ENCODE measurements at regions not wholly inside any gene's neighbourhood (a gene's known extent, or its start where the extent isn't known, plus 50 kb on each side); places are given as distances from the start of the nearest gene placed in this dataset.

DNA sequence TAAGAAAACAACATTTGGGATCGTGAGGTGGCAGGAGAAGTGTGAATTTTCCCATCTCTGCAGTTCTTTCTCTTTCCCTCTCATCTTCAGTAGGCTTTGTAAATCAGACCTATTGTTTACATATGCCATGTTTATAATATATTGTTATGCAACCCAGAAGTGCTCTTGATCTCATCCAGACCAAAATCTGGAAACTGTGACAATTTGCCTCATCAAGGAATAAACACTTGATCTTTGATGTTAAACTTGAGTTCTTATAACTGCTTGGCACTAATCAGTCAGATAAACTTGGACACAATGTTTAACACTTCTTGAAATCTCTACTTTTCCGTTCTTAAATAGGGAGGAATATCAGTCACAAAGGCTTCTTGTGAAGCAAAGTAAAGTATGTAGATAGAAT, 384.7 kb downstream of the DMRT2 start:
- DNase-seq = no peak

- no peak for DNase-seq
Measured at GRCh38 chr9:1440256-1440655, 390.1 kb downstream of the DMRT2 start.

- no peak for DNase-seq
Measured at GRCh38 chr9:1442105-1442504, 391.9 kb downstream of the DMRT2 start.

- no peak for DNase-seq
Measured at GRCh38 chr9:1443450-1443849, 393.3 kb downstream of the DMRT2 start.

GRCh38 chr9:1446671-1447070, 396.5 kb downstream of the DMRT2 start:
- DNase-seq = no peak

DNA sequence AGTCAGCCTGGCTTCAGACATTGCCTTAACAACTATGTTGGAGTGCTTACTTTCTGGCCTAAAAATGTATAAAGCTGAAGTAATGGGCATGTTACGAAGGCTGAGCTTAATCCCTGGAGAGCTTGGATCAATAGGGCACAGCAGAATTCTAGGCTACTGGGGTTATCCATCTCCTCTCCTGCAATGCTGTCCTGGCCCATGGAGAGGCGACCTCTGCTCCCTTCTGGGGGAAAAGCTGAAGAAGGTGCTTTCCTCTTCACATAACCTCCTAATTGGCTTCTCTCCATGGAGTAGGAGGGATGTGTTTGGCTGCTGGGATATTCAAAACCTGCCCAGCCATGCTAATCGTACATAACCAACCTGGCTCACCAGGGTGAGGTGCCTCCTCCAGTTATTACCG, 403.5 kb downstream of the DMRT2 start:
- no peak for DNase-seq

- DNase-seq = no peak
Measured at GRCh38 chr9:1454211-1454610, 404.1 kb downstream of the DMRT2 start.

- no peak for DNase-seq
Measured at GRCh38 chr9:1454616-1455347, 404.6 kb downstream of the DMRT2 start.

DNA sequence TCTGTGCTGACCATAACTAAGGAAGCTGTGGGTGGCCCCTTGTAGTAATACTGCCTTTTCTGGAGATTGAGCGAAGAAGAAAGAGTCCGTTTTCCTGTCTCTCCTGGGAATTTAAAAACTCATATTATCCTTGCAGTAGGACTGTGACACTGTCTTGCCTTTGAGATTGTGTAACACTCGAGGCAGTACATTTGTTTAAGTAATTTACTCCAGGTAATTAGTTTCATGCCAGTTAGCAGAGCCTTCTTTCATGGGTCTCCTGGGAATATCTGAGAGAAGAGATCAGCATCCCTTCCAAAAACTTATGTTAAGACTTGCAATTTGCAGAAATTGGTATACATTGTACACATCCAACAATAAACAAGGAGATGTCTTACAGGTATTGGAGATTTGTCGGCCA, 405.6 kb downstream of the DMRT2 start:
- DNase-seq = no peak

GRCh38 chr9:1456301-1457024, 406.3 kb downstream of the DMRT2 start:
- no peak for DNase-seq

- no peak for DNase-seq
Measured at GRCh38 chr9:1457460-1457859, 407.3 kb downstream of the DMRT2 start.

DNA sequence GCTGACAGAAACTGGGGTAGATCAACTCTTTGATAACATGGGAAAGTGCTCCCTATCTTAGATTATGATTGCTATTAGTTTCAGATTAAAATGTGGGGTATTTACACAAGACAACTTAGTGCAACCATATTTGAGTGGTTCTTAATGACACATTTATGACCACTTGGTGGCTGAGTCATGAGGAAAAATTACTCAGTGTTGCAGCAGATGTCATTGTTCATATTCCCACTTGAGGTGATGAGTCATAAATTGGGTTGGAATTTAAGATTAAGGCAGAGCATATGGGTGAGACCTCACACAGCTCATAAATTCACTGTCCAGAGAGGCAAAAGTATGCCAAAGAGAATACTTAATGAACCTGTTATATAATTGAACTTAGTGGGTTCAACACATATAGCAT, 408.3 kb downstream of the DMRT2 start:
- no peak for DNase-seq

- DNase-seq = peak; percentile 18
Measured at GRCh38 chr9:1460143-1460769, 410.1 kb downstream of the DMRT2 start.

DNA sequence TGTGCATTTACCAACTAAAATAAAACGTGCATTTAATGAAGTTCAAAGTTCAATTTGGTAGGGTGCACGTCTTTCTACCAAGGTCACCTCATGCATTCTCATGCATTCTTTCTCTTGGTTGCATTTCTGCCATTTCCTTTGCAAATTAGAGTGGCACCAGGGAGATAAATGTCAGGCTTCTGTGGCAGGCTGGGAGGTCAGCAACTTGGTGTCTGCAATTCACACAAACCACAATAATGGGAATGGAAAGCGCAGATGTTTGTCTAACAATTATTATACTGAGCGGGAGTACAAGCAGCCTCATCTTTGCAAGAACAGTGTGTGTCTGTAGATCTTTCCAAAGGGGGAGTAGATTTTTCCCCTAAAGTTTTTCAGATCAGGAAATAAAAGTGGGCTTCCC, 411.7 kb downstream of the DMRT2 start:
- no peak for DNase-seq

DNA sequence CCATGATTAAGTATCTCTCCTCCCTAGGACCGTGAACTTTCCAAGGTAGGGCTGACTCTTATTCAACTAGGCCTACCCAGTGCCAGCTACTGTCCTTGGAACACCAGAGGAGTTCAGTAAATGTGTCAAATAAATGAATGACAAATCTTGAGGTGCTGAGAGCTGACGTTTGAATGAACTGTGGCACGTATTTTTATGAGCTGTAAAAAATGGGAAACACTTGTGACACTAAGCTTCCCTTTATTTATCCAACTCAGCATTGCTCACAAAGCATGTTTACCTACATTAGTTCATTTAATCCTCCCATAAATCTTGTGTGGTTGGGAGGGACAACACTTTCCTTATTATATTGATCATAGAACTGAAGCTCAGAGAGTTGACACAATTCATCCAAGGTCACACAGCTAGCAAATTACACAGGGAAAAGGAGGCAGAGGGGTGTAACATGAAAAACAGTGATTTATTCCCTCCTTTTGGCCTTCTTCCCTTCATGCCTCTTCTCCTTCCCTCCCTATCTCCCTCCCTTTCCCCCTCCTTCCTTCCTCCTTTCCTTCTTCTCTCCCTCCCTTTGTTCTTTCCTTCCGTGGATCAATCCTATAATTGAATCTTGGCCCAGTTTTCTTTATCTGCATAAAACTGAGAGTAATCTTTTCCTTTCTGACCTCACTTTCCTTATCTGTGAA, 412.6 kb downstream of the DMRT2 start:
- DNase-seq = no peak

DNA sequence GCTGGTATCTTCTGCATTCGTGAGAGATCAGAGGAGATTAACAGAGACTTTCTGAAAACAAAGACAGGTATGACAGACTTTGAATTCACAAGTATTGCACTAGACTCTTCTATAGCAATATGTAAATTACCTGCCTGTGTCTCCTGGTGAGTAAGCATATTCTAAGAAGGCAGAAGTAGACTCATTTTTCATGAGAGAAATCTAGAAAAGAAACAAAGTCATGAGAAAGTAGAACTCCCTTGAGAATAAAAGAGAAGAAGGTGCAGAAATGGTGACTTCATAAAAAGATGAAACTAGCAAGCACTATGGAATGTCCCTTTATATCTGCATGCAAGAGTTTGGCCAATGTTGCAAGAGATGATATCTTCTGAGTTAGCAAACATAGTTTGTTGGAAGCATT, 419.8 kb downstream of the DMRT2 start:
- DNase-seq = no peak

GRCh38 chr9:1473956-1474634, 423.9 kb downstream of the DMRT2 start:
- DNase-seq = no peak

GRCh38 chr9:1474671-1475070, 424.5 kb downstream of the DMRT2 start:
- no peak for DNase-seq

DNA sequence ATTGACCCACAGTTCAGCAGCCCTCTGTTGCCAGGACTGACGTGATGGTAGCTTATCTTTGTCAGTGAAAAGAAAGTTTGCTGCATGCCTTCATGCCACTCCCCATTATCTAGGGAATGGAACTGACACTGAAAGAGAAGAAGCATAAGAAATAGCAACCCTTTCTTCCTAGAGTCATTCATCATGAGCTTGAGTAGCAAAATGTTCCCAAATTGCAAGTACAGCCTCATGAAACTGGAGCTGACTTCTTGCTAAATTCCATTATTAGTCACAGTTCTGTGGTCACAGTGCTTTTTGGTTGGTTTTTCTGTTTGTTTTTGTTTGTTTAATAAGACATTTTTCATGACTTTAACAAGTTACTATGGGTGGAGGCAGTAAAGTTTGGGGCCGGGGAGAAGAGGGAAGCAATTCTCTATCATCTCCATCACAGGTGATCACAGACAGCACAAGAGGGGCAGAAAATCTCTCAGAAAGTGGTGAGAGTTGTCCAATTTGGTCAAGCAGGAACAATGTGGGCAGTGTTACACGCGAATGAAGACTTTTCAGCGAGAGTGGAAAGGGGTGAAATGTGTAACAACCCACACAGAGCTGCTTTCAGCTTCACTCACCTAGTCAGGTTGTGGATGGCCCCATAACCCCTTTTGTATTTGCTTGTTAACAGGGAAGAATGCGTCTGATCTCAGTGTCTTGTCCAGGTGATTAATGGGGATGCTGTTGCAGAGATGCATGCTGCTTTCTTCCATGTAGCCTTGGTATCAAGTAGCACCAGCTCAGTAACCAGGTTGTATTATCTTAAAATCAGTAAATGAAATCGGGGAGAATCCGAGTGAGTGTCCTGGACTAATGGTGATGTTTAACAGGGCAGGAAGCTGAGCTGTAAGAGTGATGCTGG, 440.4 kb downstream of the DMRT2 start:
- DNase-seq = peak; percentile 18

DNA sequence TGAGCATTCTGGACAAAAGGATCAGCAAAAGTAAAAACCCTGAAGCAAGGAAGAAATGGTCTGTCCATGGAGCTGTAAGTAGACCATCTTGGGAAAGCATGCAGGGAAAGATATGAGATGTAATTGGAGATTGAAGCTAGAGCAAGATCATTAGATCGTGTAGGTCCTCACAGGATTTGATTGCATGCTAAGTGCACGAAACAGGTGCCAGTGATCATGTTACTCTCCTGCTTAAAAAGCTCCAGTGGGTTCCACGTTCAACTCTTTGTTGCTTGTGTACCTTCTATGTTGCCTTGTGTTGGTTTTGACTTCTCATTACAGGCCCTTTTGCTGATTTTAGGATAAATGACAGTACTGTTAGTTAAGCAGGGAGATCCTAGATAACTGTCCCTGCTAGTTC, 442.0 kb downstream of the DMRT2 start:
- no peak for DNase-seq

GRCh38 chr9:1495282-1496030, 445.3 kb downstream of the DMRT2 start:
- DNase-seq = no peak
